ENCODE measurements at regions not wholly inside any gene's neighbourhood (a gene's known extent, or its start where the extent isn't known, plus 50 kb on each side); places are given as distances from the start of the nearest gene placed in this dataset.
"Not testable (repeated sequence)": the region's sequence is repeated elsewhere in the genome, so short reads cannot be mapped to it uniquely, and the experiment has no call there.

DNA sequence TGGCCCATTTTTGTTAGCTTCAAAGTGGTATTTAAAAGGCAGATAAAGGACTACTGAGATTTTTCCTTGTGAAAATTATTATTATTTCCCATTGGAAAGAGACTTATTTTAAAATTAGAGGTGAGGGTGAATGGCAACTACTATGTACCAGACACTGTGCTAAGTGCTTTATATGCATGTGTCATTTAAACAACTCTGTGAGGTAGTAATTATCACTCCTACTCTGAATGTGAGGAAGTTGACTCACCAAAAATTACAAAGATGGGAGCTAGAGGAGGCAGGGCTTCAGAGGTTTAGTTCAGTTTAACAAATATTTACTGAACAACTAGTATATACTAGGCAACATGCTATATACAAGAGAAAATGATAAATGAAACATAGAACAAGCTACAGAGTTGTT is 78.2 kb downstream of the MSL3 start:
- no peak for DNase-seq (ENCODE audit: low spot score)

DNA sequence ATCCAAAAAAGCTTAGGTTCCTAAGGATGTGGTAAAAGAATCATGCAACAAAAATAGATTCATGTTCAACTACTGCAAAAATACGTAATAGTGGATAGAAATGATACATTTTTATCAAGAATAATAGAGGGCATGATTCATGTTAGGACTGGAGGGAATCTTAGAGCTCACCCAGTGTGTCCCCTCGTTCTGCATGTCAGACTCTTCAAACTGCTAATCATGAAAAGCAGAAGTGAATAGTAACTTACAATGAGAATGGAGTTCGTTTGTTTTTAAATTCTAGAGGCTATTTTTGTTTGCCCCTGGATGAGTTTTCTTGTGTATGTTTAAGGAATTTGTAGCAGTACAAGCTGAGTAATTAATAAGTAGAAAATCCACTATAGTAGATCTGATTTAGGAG is 79.4 kb downstream of the MSL3 start:
- no peak for DNase-seq (ENCODE audit: low spot score)

DNA sequence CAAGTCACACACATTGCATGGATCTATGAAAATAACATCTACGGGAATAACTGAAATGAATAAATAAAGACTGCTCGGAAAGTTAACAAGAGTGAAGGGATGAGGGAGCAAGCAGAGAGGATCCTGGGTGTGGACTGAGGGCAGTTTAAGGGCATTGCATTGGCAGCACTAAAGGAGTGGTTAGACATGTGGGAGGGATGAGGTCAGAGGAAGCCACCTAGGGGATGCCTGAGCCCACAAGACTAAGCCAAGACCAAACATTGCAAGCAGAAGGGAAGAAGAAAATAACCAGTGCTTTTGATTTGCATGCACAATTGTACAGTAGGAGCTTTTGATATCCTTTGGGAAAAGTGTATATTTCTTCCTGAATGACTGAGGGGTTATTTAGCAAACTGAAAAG is 106.1 kb downstream of the MSL3 start:
- DNase-seq (ENCODE audit: low spot score), result no peak

DNA sequence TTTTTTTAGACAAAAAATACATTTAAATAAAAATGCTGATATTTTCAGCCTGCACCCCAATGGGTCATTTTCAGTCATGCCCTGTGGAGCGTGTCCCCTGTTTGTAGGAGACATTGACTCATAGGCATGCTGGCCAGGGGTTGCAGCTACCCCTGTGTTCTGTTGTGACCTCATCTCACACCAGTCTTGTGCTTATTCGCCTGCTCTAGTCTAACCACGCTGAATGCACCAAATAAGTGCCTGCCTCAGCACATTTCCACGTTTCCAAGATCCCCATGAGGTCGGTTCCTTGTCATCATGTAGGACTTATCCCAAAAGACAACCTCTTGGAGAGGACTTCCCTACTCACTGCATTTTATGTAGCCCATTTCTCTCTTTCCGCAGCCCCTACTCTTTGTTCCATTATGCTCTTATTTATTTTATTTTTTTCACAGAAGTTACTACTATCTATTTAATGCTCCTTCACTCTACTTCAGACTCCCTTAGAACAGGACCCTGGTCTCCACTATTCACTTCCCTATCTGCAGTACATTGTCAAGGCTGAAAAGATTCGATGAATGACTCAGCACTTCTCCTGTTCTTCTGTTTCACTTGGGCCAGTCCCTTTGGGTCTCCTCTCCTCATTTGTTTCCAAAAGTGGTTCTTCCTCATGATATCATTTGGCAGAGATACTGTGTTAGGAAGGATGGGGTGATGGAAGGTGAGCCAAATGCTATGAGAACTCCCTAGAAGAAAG is 109.7 kb downstream of the MSL3 start:
- no peak for DNase-seq (ENCODE audit: low spot score)

DNA sequence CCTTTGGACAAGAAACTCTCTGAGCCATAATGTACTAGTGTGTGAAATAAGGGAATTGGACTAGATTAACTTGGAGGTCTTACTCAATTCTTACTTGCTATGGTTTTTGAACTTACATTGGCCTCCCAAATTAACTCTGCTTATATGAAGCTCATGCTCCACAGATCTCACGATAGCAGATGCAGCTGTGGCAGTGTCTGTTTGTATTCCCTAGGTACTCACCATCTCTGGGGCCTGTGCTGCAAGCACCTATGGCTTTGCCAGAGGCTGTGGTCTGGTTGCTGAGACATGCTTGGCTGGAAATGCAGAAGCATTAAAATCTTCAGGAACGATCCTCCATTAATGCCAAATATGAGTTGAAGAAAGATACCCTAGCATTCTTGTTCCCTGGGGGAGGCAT is 112.8 kb downstream of the MSL3 start:
- DNase-seq (ENCODE audit: low spot score), result no peak

DNA sequence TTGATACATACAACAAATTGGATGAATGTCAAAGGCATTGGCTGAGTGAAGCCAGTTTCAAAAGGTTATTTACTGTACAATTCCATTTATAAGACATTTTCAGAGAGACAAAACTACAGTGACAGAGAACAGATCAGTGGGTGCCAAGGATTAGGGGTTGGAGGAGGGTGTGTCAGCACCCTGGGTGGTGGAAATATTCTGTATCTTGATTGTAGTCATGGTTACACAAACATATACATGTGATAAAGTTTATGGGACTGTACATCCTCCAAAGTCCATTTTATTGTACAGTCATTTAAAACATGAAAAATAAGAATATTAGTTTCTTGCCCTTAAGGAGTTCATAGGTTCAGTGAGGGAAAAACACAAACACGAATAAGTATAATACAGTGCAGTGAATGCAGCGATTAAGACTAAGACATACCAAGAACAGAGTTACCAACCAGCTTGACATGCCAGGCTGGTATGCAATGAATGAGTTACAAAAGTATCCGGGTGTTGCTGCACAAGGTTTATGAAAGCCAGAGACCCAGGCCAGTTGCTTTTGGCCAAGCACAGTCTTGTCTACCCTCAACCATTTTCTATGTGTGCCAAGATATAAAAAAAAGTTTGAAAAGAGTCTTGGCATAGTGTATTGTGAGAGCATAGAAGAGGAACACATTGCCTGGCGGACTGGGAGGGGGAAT is 123.6 kb downstream of the MSL3 start:
- no peak for DNase-seq (ENCODE audit: low spot score)

DNA sequence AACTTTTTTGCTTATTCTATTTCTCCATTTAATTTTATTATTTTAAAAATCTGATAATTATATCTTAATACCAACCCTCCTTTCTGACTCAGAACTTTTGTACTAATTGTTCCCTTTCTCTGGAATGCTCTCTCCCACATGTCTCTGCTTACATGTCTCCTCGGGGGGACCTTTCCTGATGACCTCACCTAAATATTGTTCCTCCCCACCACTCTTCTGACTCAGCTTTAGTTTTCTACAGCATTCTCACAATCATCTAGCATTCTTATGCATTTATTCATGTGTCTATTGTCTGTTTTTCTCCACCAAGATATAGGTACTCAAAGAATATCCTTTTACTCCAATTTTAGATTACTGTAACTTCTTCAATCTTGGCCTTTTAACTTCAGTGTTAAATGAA is 128.7 kb downstream of the MSL3 start:
- DNase-seq (ENCODE audit: low spot score), result no peak

DNA sequence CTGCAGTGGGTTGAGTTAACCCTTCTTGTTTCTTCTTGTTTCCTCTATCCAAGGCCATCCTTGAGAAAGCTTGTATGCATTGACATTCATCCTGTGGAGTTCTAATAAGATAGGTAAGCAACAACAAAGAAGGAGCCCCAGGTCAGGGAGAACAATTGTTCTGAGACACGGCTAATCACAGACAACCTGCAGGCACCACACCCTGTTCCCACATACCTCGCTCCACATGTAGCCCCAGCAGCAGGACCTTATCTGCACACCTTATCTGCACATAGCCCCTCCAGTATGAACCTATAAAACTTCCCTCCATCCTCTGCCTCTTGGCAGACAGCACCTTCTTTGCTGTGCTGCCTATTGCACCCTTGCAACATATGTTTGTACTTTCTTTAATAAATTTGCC is 129.1 kb downstream of the MSL3 start:
- DNase-seq (ENCODE audit: low spot score), result no peak

DNA sequence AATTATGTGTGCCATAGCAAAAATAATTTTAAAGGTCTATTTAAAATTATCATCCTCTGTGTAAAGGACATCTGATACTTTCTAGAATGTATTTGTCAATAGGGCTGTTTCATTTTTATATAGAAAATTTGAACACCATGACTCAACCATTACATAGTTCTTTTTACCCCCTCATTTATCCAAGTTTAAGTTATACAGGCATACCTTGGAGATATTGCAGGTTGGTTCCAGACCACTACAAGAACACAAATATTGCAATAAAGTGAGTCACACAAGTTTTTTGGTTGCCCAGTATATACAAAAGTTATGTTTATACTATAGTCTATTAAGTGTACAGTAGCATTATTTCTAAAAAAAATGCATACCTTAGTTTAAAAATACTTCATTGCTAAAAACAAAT is 130.4 kb downstream of the MSL3 start:
- no peak for DNase-seq (ENCODE audit: low spot score)

DNA sequence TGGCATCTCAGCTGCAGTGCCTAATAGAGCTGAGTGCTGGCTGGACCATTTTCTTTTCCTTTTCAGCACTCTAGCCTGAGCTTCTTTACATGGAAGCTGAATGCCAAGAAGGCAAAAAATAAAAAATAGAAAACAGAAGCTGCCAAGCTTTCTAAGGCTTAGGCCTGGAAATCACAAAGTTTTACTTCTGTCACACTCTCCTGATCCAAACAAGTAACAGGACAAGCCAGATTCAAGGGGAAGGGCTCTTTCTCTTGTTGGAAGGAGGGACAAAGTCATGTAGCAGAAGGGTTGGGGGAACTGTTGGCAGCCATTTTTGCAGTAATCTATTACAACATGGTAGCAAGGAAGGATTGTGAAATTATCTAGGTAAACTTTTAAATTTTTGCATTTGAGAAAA is 131.8 kb downstream of the MSL3 start:
- no peak for DNase-seq (ENCODE audit: low spot score)

DNA sequence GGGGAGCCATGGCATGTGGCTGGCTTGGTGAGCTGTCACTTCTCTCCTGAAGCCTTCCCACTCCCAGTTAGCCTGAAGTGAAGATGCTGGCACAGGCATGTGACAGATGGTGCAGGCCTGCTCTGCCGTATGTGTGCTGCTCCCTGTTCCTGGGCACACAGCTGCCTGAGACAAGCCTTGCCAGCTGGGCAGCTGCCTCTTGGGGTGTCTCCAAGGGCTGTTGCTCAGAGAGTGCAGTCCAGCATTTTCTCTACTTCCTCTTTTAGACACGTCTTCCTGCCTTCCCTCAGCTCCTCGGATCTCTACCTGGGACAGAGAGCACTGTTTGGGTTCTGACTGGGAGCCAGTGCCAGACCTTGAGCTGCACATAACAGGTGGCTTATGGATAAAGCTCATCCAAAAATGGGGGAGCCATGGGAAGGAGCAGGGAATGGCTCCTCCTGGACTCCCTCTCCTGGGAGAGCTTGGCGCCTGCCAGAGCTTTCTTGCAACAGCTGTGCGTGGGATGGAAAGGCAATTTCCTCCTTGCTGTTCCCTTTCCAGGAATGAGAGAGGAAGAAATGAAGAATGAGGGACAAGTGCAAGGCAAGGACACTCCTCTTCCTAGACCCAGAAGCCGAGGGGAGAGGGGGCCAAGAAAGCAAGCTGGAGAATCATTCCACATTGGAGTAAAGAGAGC is 132.9 kb downstream of the MSL3 start:
- DNase-seq (ENCODE audit: low spot score), result peak; percentile 51

DNA sequence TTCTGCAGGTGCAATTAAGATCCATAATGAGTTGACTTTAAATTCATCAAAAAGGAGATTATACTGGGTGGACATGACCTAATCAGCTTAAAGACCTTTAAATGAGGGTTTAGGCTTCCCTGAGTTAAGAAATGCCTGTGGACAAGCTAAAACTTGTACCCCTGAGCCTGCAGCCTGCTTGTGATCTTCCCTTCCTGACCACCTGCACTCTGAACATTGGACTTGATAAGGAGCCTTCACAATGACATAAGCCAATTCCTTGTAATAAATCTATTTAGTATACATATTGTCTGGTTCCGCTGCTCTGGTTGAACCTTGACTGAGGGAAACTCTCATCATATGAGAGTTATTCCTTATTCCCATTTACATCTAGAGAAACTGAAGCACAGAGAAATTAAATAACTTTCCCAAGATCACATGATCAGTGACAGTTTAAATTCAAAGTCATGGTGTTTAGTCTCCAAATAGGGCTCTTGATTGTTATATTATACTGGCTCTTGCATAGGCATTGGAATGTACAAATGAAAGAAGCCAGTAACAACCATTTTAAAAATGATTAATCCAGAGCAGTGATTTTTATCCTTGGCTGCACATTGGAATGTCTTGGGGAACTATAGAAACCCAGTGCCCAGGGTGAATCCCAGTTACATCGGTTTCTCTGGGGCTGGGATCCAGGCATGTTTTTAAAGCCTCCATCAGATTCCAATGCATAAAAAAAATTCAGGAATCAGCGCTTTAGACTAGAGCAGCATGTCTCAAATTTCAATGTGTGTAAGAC is 136.1 kb downstream of the MSL3 start:
- no peak for DNase-seq (ENCODE audit: low spot score)

DNA sequence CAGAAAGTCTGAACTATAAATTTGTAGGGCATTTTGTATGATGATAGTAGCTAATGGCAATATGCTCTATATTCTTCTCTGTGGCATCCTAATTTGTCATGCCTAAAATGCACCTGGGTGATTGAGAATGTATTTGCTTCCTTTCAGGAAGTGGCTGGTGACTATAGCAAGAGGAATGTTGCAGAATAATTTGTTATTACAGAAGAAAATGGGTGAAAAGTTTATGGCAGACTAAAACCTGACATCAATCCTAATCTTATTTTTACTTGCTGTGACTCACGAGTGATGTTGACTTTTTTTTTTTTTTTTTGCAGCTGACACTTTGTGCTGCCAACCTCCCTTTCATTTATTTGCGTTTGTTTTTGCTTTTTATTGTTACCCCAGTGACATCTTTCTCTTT is 141.1 kb downstream of the MSL3 start:
- DNase-seq (ENCODE audit: low spot score), result no peak

DNA sequence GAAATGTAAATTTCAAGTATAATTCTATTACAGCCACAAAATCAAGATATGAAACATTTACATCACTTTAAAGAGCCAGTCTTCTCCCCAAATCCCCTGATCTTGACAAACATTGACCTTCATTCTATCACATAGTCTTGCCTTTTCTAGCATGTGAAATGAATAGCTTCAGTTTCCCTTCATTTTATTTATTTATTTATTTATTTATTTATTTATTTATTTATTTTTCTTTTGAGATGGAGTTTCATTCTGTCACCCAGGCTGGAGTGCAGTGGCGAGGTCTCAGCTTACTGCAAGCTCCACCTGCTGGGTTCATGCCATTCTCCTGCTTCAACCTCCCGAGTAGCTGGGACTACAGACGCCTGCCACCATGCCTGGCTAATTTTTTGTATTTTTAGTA is 147.9 kb downstream of the MSL3 start:
- DNase-seq (ENCODE audit: low spot score), result not testable (repeated sequence)

DNA sequence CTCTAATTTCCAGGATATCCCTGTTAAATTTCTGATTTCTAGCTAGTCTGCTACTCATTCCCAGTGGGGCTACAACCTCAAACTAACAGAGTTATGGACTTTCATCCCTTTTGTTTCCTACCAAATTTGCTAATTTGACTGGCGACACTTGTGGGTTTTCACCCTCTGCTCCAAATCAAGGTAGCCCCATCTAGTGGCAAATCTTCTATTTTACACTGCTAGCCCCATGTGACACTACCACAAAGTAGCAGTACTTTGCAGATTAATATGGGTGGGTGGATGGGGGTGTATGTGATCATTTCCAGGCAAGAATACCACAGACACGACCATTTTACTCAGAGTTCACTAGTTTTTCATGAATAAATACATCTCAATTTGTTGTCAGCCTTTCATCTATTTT is 150.3 kb downstream of the MSL3 start:
- DNase-seq (ENCODE audit: low spot score), result no peak

DNA sequence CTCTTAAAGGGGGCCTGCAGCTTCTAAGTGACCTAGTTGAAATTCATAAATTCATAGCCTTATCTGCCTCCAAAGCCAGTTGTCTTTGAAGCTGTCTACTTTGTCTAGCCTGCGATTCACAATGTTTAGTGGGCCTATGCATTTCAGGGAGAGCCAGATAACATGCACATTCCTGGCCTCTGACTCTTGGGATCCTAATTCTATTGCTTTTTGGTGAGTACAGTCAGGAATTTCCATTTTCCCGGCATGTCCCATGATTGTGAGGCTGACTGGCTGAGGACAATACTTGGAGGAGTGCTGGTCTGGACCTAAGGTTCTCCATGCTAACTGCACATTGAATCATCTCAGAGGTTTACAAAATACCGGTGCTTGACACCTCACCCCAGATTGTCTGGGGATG is 155.0 kb downstream of the MSL3 start:
- DNase-seq (ENCODE audit: low spot score), result no peak

DNA sequence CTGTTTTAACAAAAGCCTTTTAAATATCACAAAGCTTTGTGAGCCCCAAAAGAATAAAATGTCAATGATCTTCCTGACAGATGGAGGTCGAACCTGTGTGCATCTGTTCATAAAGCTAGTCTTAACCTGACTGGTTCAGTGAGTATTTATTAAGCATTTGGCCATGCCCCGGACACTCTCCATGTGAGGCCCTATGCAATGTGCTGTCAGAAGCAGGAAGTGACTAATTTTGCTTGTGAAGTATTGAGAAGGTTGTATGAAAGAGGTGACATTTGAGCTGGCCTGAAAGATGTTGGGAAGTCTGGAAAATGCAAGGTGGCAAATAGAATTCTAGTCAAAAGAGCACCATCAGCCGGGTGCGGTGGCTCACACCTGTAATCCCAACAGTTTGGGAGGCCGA is 171.4 kb downstream of the MSL3 start:
- DNase-seq (ENCODE audit: low spot score), result no peak

DNA sequence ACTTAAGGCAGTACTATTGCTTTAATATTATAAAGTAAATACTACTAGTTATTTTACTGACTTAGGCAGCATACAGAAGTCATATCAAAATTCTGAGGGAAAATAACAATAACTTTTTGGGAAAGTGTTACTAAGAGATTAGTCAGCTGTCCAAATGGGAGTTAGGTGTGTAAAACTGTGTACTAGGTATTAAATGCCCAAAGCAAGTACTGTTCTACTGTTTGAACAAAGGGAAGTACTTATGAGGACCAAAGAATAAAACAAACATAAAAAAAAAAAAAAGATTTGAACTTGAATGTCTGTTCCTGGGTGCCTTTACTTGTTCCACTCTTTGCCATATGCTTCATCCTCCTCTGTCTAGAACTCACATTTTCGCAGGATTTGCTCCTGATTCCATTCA is 174.4 kb downstream of the MSL3 start:
- DNase-seq (ENCODE audit: low spot score), result no peak

DNA sequence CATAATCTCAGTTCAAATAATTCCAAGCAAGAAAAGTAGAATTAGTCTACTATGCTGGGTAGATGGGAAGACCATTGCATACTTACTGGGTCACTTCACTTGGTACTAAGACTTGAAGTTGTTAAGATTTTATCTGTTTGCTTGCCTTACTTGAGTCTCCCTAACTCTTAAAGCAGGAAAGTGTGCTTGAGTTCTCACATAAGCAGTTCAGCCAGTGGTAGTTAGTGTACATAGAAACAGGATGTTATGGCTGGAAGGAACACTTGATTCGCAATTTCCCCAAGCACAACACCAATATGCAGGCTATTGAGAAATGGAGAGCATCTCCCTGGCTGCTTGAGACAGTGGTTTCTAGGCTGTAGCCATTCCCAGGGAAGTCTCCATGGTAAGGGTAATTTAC is 176.1 kb downstream of the MSL3 start:
- DNase-seq (ENCODE audit: low spot score), result no peak

DNA sequence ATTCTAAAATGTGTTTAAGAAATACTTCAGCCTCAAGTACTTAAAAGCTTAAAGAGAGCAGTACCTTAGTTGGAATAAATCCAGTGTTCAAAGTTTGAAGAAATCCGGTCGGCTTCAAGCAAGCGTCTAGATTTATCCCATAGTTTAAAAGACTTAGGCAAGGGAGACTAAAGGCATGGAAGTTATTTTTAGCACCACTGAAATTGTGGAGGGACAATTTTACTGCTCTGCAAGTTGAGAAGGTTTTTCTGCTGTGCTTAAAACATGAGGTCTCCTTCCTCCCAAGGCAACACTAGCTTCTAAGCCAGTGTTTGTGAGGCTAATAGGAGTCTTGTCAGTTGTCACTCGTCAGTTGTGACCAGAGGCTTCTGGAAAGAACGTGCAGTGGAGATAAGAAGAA is 183.5 kb downstream of the MSL3 start:
- no peak for DNase-seq (ENCODE audit: low spot score)

DNA sequence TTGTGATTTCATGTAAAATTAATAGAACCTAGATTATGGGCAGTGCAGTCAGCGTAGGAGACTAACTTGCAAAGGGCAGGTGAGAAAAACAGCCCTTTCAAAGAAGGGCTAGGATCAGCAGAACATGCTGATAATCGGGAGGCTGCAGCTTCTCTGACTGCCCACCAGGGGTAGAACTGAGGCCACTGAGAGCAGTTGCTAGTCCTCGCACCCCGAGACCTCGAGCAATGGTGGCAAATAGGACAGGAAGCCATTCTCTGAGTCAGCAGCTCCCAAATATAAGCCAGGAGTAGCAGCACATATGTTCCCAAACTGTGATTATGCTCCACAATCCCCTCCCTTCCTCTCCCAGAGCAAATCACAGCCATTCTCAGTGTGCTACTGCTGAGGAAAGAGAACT is 186.5 kb downstream of the MSL3 start:
- peak; percentile 5 for DNase-seq (ENCODE audit: low spot score)

DNA sequence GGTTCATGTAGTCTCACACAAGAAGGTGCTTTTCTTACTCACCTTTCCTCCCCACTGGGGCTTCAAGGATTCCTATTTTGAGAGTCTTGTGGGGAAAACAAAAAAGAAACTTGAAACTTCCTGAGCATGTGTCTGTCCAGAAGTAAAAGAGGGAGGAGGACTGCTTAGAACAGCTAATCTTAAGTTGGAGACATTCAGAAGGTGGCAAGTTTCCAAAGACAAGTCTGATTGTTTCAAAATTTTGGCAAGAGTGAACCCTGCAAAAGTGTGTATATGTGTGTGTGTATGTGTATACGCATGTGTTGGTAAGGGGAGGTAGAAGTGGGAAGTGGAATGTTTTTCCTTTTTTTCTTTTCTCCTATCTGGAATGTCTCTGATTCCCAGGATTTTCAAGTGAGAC is 189.0 kb upstream of the FRMPD4 start:
- no peak for DNase-seq (ENCODE audit: low spot score)
